T47D (cell line): ENCODE measurements at regions not wholly inside any gene's neighbourhood (a gene's known extent, or its start where the extent isn't known, plus 50 kb on each side); places are given as distances from the start of the nearest gene placed in this dataset.

Source experiments
- DNase-seq, 2 experiments: peaks; one replicate each; pipeline versions ENCODE4 v3.0.0 to v3.0.0-alpha.2; 2011 to 2012; ENCODE audit warnings: low read depth in 1 of 2, low spot score in 1 of 2
- JUND ChIP-seq: IDR thresholded peaks from 2 replicates; pipeline ENCODE4 v1.6.1; 2012; ENCODE audit warnings: low read depth
- in situ Hi-C: cut with HindIII; loops from 2 replicates; pipeline ENCODE4 v1.10.0; 2016; ENCODE audit warnings: low sequenced_read_pairs, low pct_unique_long_range_greater_than_20kb

DNA sequence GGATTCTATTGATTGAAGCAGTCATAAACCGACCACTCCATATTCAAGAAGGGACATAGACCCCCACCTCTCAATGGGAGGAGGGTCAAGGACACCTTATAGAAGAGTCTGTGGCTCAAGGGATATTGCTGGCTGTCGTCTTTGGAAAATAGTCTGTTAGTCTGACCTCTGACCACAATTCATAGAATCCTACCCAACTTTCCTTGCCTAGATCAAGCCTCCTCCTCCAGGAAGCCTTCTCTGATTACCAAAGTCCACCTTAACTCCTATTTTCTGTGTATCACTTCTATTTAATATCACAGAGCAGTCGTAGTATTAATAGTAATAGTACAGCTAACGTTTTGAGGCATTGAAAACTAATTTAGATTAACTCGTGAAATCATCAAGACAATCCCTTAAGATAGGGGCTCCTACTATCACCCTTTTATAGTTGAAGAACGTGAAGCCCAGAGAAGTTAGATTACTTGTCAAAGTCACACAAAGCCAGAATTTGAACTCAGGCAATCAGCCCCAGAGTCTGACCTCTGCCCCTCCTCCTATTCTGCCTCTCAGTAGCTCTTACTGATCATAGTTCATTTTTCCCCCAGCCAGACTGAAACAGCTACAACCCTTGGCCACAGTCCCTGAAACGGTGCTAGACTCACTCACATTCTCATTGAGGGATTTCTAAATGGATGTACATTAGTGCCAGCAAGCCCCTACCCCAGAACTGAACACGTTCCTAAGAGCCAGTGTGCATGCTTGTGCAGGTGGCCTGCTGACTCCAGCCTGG, 636.6 kb downstream of the MID1IP1 start:
- no peak for DNase-seq
- in situ Hi-C loops: no loop called here
- no peak for TF ChIP-seq JUND

DNA sequence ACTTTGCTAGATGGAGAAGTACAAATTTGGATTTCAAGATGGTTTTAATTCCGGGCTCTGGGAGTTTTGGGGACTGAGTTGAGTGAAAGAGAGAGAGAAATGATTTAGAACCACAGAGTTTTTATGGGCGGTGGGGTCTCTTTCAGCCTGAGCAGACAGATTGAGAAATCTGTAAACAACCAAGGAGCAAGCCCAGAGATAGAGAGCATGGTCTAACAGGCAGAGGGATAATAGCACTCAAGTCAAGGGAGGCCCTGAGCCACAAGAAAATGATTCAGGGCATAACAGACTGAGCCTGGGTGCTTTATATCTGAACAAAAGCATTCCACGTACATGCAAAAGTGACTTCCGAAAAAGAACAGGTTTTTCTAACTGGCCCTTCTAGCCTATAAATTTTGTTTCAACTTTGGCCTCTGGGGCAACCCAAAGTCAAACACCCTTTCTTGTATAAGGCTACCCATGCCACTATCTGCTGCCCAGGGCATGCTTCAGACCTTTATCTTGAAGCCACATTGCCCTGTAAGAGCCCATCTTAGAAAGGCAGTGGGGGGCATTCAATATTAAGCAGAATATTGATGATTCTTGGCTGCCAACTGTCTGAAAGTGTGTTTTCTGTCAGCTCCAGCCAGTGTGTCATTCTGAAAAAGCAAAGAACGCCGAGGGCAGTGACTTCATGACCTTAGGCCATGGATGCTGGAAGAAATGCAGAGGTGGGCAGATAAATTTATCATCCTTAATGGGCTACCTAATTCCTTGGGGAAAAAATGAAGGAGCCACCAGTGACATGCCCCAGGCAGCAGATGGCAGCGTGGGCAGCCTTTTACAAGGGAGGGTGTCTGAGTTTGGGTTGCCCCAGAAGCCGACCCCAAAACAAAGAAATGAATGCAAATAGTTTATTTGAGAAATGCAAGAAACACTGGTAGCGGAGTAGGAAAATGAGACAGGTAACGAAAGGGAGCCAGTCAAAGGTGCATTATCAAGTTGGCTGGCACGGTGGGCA, 637.6 kb downstream of the MID1IP1 start:
- TF ChIP-seq JUND: no peak
- in situ Hi-C loops: no loop called here
- peak in 1 of 2 experiments; percentile 13 for DNase-seq

DNA sequence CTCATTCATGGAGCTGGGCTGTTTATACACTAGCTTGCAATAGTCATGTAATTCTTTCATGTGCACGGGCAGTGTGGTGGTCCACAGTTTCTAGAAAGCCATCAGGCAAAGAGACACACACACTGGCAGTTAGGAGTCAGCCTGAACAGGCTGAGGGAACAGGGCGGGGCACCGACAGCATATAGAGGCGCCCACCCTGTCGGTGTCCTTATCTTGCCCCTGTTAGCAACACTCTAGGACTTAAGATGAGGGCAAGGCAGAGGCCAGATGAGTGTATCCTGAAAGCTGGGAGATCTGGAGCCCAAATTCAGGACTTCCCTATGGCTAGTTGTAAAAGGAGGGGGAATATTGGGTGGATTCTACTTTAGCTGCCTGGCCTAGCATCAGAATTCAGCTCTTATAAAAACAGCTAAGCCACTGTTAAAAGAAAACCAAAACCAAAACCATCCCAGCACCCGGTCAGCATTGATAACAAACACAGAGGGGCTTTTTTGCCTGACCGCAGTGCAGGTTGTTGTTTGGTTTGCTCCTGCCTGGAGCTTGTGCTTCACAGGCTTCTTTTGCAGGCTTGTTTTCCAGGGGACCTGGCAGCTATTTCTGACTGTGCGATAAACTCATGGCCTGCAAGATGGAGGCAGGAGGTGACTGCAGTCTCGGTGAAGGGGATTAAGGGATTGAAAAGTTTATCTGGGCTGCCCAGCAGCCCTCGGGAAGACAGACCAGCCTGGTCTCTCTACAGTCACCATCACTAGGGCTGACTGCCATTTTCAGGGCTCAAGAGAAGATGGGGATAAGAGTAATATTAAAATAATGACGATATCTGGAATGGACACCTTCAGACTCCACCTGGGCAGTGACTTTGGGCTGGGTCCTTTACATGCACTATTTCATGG, 638.9 kb downstream of the MID1IP1 start:
- in situ Hi-C loops: no loop called here
- no peak for TF ChIP-seq JUND
- no peak for DNase-seq

DNA sequence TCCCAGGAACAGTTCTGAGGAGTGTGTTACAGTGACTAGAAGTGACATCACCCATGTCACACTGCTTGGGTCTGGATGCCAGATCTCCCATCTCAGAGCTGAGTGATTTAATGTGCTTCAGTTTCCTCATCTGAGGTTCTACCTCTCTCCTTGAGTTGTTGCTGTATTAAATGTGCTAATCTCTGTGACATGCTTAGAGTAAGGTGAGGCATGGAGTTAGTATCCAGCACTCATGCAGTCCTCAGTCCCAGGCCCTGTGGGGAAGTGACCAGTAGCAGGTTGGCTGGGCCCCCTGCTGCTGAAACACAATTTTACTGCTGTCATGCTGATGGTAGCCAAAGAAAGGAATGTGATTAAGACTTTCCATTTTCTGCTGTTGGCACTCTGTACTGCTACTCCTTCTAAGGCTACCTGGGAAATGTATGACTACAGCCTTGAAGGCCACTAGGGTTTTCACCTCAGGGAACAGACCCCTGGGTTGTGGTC, 639.6 kb downstream of the MID1IP1 start:
- no peak for TF ChIP-seq JUND
- DNase-seq: no peak
- in situ Hi-C loops: no loop called here

DNA sequence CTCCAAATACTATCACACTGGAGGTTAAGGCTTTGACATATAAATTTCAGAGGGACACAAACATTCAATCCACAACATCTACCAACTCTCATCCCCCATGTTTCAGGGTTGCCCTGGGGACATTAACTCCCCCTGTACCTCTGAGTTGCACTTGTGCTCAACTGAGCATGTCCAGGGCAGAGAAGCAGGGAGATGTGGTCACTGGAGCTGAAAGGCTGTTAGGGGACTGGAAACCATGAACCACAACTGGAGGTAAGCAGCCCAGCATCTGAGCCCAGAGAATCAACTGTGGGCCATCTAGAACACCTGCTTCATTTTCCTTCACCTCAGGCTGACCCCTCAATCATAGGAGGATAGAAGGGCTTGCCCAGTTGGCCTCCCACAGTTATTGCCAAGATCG, 641.1 kb downstream of the MID1IP1 start:
- no peak for TF ChIP-seq JUND
- no peak for DNase-seq
- in situ Hi-C loops: no loop called here

DNA sequence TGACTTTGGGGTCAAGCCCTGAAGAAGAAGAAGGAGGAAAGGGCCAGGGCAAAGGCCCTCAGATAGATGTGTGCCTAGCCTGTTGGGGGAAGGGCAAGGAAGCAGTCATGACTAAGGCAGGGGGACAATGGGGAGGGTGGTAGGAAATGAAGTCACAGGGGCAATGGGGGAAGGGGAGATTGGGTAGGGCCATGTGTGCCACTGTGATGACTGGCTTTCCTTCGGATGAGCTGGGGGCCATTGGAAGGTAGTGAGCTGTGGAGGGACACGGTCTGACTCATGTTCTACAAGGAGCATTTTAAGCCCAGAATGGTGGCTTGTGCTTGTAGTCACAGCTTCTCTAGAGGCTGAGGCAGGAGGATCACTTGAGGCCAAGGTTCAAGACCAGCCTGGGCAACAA, 642.0 kb downstream of the MID1IP1 start:
- in situ Hi-C loops: no loop called here
- no peak for TF ChIP-seq JUND
- DNase-seq: no peak

DNA sequence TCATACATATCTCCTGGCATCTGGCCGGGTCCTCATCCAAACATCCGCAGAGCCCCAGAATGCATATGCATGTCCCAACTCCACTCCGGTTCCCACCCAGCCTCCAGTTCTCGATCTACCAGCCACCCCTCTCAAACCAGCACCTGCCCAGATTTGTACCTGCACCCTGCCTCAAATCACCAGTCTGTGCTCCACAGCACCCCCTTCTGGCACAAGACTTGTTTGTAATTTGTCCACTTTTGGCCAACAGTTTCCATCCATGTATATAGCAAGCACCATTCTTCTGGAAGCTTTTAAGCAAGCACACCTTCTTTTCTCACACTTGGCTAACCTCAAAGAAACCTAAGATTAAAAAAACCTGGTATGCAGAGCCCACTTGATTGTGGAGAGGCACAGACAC, 644.1 kb downstream of the MID1IP1 start:
- DNase-seq: peak in 1 of 2 experiments; percentile 33
- TF ChIP-seq JUND: no peak
- in situ Hi-C loops: no loop called here

DNA sequence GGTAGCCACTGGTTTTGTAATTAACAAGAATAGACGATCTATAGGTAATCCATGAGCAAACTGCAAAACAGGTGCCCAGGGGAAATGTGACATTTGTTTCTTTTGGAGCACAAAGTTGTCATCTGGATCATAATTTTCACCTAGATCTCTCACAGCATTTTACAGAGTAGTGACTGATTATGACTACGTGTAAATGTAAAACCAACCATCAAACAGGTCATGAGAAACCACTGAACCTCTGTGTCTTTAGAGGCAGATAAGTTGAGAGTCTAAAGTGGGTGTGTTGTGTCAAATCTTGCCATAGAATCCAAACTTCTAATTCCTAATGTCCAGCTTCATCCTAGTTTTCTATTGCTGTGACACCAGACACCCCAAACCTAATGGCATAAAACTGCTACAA, 648.1 kb downstream of the MID1IP1 start:
- TF ChIP-seq JUND: no peak
- in situ Hi-C loops: no loop called here
- DNase-seq: no peak

DNA sequence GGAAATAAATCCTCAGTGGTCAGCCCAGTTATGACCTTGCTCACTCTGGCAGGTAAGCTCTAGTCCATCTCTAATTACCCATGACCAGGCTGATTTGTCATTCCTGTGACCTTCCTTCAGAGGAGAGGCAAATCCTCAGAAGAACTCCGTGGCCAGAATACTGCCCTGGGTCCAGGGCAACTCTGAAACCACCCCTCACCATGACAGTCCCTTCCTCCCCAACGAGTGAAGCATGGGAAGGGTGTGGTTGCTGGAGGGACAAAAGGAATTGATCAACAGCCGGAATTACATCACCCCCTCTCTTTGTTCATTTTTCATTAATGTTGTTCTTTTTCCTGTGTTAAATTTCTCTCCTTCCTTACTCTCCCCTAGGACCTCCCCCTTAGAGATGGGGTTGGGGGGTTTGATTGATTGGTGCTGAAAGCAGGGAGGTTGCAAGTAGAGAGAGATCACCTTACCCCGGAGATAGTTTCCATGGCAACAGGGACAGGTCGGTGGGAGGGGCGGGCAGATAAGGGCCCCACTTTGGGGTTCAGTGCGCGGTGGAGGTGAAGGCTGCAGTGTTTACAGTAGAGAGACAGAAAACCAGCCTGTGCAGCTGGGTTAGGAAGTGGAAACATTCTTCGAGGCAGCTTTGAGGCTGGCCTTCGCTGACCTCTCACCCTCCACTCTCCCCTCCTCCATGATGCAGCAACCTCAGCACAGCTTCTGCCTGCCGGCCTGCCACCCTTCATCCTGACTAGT, 647.4 kb downstream of the BCOR start:
- TF ChIP-seq JUND: no peak
- no peak for DNase-seq
- in situ Hi-C loops: no loop called here

DNA sequence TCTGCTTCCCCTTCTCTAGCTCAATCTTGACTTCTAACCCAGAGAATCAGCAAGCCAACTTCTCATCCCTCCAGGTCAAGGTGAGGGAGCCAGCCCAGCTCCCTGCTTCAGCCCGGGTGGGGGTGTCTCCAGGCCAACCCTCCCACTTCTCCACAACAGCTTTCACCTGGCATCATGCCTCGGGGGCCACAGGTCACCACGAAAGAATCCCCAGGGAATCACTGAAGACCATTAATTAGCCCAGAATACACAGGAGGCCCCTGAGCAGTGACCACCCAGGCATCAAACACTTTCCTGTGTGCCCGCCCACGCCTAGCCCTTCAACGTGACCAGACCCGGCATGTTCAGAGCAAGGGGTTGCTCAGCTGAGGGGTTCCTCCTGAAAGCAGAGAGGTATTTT, 646.7 kb downstream of the BCOR start:
- no peak for TF ChIP-seq JUND
- DNase-seq: no peak
- in situ Hi-C loops: no loop called here

DNA sequence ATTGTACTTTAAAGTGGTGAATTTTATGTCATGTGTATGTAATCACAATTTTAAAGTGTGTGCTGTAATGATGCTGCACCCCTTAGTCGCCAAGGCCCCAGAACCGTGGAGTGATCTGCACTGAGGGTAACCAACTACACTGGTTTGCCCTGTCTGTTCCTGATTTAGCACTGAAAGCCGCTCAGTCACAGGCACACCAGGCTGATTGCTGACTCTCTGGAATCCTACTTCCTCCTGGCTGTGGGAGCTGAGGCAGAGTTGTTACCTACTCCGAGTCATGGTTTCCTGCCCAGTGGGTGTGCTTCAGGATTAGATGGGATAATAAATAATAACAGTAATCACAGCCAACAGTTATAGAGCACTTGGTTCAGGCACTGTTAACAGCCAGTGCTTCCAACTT, 645.4 kb downstream of the BCOR start:
- in situ Hi-C loops: no loop called here
- no peak for DNase-seq
- TF ChIP-seq JUND: no peak
